Tibial nerve (tissue), 4 donors: ENCODE measurements at regions not wholly inside any gene's neighbourhood (a gene's known extent, or its start where the extent isn't known, plus 50 kb on each side); places are given as distances from the start of the nearest gene placed in this dataset.

Source experiments
- CTCF ChIP-seq, 5 experiments: fragments of 200-600 bp in 3 of 5; fragments of 450-650 bp in 2 of 5; sonication (generic) in 3 of 5; IDR thresholded peaks; one replicate each; pipeline ENCODE4 v1.5.1; 2016 to 2019; ENCODE audit warnings: antibody characterized with exemption in 5 of 5, mild to moderate bottlenecking in 3 of 5, moderate library complexity in 2 of 5
- EP300 ChIP-seq, 2 donors: sonication (generic); formaldehyde crosslinking; IDR thresholded peaks; one replicate each; pipeline ENCODE4 v1.6.1; 2017; ENCODE audit warnings: antibody characterized with exemption in 2 of 2, mild to moderate bottlenecking in 1 of 2
- POLR2A ChIP-seq, 2 donors: fragments of 450-650 bp; IDR thresholded peaks; one replicate each; pipeline ENCODE4 v1.6.1; 2017; ENCODE audit warnings: antibody characterized with exemption in 2 of 2, mild to moderate bottlenecking in 2 of 2, moderate library complexity in 2 of 2

GRCh38 chr12:30301291-30301690 is 394.4 kb downstream of the IPO8 start:
- TF ChIP-seq CTCF (IDR thresholded peaks at IDR 0.05) (no peak), POLR2A (IDR thresholded peaks at IDR 0.05) (no peak), EP300 (IDR thresholded peaks at IDR 0.05) (no peak)
